ENCODE measurements at regions not wholly inside any gene's neighbourhood (a gene's known extent, or its start where the extent isn't known, plus 50 kb on each side); places are given as distances from the start of the nearest gene placed in this dataset.

GRCh38 chr14:66056268-66056907 is 429.8 kb upstream of the CCDC196 start:
- no peak for TF ChIP-seq CTCF (conservative IDR thresholded peaks at IDR 0.05)
- no peak for DNase-seq
- H3K9me3 ChIP-seq (ENCODE audit: control insufficient read depth, low read length): peaks cover 28% of the 10 kb centered on the region
- Mint-ChIP-seq H3K36me3 (ENCODE audit: low read depth) (no peaks in the 10 kb centered on the region), H3K4me3 (no peak overlapping the region), H3K27ac (no peak overlapping the region), H3K9me3 (peaks cover 22% of the 10 kb centered on the region), H3K4me1 (peaks cover 9% of the 10 kb centered on the region), H3K27me3 (ENCODE audit: insufficient read depth) (no peaks in the 10 kb centered on the region)
- no peaks in the 10 kb centered on the region for H3K4me1 ChIP-seq (ENCODE audit: control insufficient read depth, insufficient read depth, low read length)
- 93 to 94% methylated on average over 3 to 5 of the region's 5 CpGs for WGBS, 2 experiments (ENCODE audit: insufficient coverage in 1 of 2, insufficient read length in 1 of 2)
- no peak overlapping the region for H3K9ac ChIP-seq (ENCODE audit: extremely low read depth, low read length, poor library complexity, severe bottlenecking)
- no peaks in the 10 kb centered on the region for H3K36me3 ChIP-seq (ENCODE audit: control insufficient read depth, insufficient read depth, low read length)
- no peak overlapping the region for H3K4me3 ChIP-seq (ENCODE audit: low read length)
- H3K27ac ChIP-seq (ENCODE audit: low read depth, low read length): no peak overlapping the region
- H3K27me3 ChIP-seq (ENCODE audit: control insufficient read depth, insufficient read depth, low read length, poor library complexity, severe bottlenecking): no peaks in the 10 kb centered on the region

- TF ChIP-seq CTCF (conservative IDR thresholded peaks at IDR 0.05): no peak
- Histone ChIP-seq H3K36me3 (ENCODE audit: control insufficient read depth, insufficient read depth, low read length) (no peaks in the 10 kb centered on the region), H3K9ac (ENCODE audit: extremely low read depth, low read length, poor library complexity, severe bottlenecking) (no peak overlapping the region), H3K27me3 (ENCODE audit: control insufficient read depth, insufficient read depth, low read length, poor library complexity, severe bottlenecking) (no peaks in the 10 kb centered on the region), H3K9me3 (ENCODE audit: control insufficient read depth, low read length) (peaks cover 34% of the 10 kb centered on the region), H3K27ac (ENCODE audit: low read depth, low read length) (no peak overlapping the region), H3K4me1 (ENCODE audit: control insufficient read depth, insufficient read depth, low read length) (no peaks in the 10 kb centered on the region), H3K4me3 (ENCODE audit: low read length) (no peak overlapping the region)
- H3K4me1 Mint-ChIP-seq: peaks cover 9% of the 10 kb centered on the region
- H3K27ac Mint-ChIP-seq: no peak overlapping the region
- H3K9me3 Mint-ChIP-seq: peaks cover 24% of the 10 kb centered on the region
- no peak for DNase-seq
- no peaks in the 10 kb centered on the region for H3K27me3 Mint-ChIP-seq (ENCODE audit: insufficient read depth)
- no peak overlapping the region for H3K4me3 Mint-ChIP-seq
- WGBS, 2 experiments (ENCODE audit: insufficient coverage in 1 of 2, insufficient read length in 1 of 2): no CpG with 5 or more reads among the region's 1 CpG
- H3K36me3 Mint-ChIP-seq (ENCODE audit: low read depth): no peaks in the 10 kb centered on the region
Measured at GRCh38 chr14:66056926-66057552, 429.1 kb upstream of the CCDC196 start.

- Mint-ChIP-seq H3K4me1 (peaks cover 38% of the 10 kb centered on the region), H3K9me3 (peaks cover 2% of the 10 kb centered on the region), H3K27me3 (ENCODE audit: insufficient read depth) (peaks cover 10% of the 10 kb centered on the region), H3K36me3 (ENCODE audit: low read depth) (no peaks in the 10 kb centered on the region), H3K27ac (peak overlapping the region; percentile 22), H3K4me3 (no peak overlapping the region)
- H3K36me3 ChIP-seq (ENCODE audit: control insufficient read depth, insufficient read depth, low read length): no peaks in the 10 kb centered on the region
- no peak for TF ChIP-seq CTCF (conservative IDR thresholded peaks at IDR 0.05)
- H3K4me3 ChIP-seq (ENCODE audit: low read length): no peak overlapping the region
- H3K27ac ChIP-seq (ENCODE audit: low read depth, low read length): no peak overlapping the region
- no peak for DNase-seq
- peaks cover 9% of the 10 kb centered on the region for H3K9me3 ChIP-seq (ENCODE audit: control insufficient read depth, low read length)
- no peak overlapping the region for H3K9ac ChIP-seq (ENCODE audit: extremely low read depth, low read length, poor library complexity, severe bottlenecking)
- H3K27me3 ChIP-seq (ENCODE audit: control insufficient read depth, insufficient read depth, low read length, poor library complexity, severe bottlenecking): no peaks in the 10 kb centered on the region
- WGBS, 2 experiments (ENCODE audit: insufficient coverage in 1 of 2, insufficient read length in 1 of 2): 74 to 88% methylated on average over 3 to 5 of the region's 5 CpGs
- peaks cover 7% of the 10 kb centered on the region for H3K4me1 ChIP-seq (ENCODE audit: control insufficient read depth, insufficient read depth, low read length)
Measured at GRCh38 chr14:66065188-66065587, 421.0 kb upstream of the CCDC196 start.

All from endodermal cell (in vitro differentiated cells).